Cardiac muscle cell (in vitro differentiated cells and primary cell): ENCODE measurements at regions not wholly inside any gene's neighbourhood (a gene's known extent, or its start where the extent isn't known, plus 50 kb on each side); places are given as distances from the start of the nearest gene placed in this dataset.
A peak's percentile ranks its signal among the peaks of the same experiment; 100 is the strongest.

ENCODE experiments used
- DNase-seq, 2 donors: peaks; one replicate each; pipeline versions ENCODE4 v3.0.0 to v3.0.0-alpha.2; 2010 to 2017; ENCODE audit warnings: low read depth in 1 of 2, low spot score in 1 of 2
- H3K27ac ChIP-seq: fragments of 200-600 bp; sonication (generic); 2 replicates; pipeline ENCODE4 v1.5.1; 2016
- H3K27me3 ChIP-seq: fragments of 200-600 bp; sonication (generic); 2 replicates; pipeline ENCODE4 v1.6.0; 2016; ENCODE audit warnings: control low read depth
- H3K36me3 ChIP-seq: fragments of 200-600 bp; sonication (generic); 2 replicates; pipeline ENCODE4 v1.5.1; 2016; ENCODE audit warnings: control low read depth
- H3K4me1 ChIP-seq: fragments of 200-600 bp; sonication (generic); 2 replicates; pipeline ENCODE4 v1.8.1; 2017; ENCODE audit warnings: low read depth, mild to moderate bottlenecking, mixed run types
- H3K4me3 ChIP-seq: fragments of 200-600 bp; sonication (generic); 2 replicates; pipeline ENCODE4 v1.5.1; 2016; ENCODE audit warnings: mild to moderate bottlenecking
- H3K9me3 ChIP-seq: fragments of 200-600 bp; sonication (generic); 2 replicates; pipeline ENCODE4 v1.5.1; 2017; ENCODE audit warnings: low read depth, mild to moderate bottlenecking, control low read depth
- TF ChIP-seq, protein P1 (sequence below): IDR thresholded peaks from 2 replicates; pipeline ENCODE4 v1.5.1; 2012; ENCODE audit warnings: low read depth, mild to moderate bottlenecking, low read length

DNA sequence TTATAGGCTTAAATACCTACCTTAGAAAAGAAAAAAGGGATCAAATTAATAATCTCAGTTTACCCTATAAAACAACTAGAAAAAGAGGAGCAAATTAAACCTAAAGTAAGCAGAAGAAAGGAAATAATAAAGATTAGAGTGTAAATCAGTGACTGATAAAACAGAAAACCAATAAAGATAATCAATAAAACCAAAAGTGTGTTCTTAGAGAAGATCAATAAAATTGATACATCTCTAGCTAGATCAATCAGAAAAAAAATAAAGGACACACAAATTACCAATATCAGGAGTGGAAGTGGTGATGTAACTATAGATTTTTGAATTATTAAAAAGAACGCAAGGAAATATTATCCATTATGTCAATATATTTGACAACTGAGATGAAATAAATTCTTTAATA lies 69.2 kb upstream of the NAMPT start:
- Histone ChIP-seq H3K9me3 (no peaks in the 10 kb centered on the region), H3K36me3 (no peaks in the 10 kb centered on the region), H3K27ac (no peak overlapping the region), H3K27me3 (no peaks in the 10 kb centered on the region), H3K4me1 (no peaks in the 10 kb centered on the region), H3K4me3 (no peak overlapping the region)
- TF ChIP-seq, protein P1, sequence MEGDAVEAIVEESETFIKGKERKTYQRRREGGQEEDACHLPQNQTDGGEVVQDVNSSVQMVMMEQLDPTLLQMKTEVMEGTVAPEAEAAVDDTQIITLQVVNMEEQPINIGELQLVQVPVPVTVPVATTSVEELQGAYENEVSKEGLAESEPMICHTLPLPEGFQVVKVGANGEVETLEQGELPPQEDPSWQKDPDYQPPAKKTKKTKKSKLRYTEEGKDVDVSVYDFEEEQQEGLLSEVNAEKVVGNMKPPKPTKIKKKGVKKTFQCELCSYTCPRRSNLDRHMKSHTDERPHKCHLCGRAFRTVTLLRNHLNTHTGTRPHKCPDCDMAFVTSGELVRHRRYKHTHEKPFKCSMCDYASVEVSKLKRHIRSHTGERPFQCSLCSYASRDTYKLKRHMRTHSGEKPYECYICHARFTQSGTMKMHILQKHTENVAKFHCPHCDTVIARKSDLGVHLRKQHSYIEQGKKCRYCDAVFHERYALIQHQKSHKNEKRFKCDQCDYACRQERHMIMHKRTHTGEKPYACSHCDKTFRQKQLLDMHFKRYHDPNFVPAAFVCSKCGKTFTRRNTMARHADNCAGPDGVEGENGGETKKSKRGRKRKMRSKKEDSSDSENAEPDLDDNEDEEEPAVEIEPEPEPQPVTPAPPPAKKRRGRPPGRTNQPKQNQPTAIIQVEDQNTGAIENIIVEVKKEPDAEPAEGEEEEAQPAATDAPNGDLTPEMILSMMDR, result no peak
- no peak for DNase-seq

DNA sequence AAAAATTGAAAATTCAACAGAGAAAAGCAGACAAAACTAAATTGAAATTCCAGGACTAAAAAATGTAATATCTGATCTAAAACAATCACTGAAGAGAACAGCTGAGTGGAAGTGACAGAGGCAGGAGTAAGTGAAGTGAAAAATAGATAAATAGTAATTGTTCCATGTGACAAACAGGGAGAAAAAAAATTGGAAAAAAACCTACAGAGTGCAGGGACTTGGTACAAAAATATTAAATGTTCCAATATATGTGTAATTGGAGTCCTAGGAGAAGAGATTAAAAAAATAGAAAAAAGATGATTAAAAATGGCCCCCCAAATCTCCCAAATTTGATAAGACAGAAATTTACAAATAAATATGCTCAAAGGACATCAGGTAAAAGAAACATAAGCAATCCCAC lies 63.4 kb upstream of the NAMPT start:
- H3K27ac ChIP-seq, result no peak overlapping the region
- H3K4me3 ChIP-seq, result no peak overlapping the region
- no peak for DNase-seq
- no peaks in the 10 kb centered on the region for H3K9me3 ChIP-seq
- H3K36me3 ChIP-seq, result no peaks in the 10 kb centered on the region
- no peaks in the 10 kb centered on the region for H3K4me1 ChIP-seq
- TF ChIP-seq, protein P1, result no peak
- H3K27me3 ChIP-seq, result no peaks in the 10 kb centered on the region

DNA sequence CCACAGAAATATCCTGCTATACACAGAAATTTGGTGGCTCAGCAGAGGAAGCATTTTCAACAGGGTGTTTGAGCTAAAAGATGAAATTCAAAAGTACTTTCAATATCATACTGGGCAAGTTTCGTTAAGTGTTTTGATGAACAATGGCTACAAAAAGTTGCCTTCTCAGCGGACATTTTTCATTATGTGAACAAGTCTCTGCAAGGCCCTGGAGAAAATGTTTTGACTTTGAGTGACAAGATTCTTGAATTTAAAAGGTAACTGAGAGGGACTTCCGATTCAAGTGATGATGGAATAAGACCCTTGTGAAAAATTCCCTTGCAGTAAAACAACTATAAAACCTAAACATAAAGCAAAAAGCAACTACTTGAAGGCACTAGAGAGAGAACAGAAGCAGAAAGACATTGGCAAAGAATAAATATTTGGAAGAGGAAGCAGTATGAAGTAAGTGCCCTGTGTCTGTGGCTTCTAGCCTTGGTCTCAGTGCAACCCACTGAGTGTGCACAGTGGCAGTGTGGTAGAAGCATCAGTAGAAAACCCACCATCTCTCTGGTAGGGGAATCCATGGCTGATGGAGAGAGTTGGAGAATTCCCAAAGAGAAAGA lies 62.5 kb upstream of the NAMPT start:
- no peaks in the 10 kb centered on the region for H3K36me3 ChIP-seq
- DNase-seq, result no peak
- H3K27ac ChIP-seq, result no peak overlapping the region
- TF ChIP-seq, protein P1, result no peak
- no peaks in the 10 kb centered on the region for H3K4me1 ChIP-seq
- no peak overlapping the region for H3K4me3 ChIP-seq
- H3K27me3 ChIP-seq, result no peaks in the 10 kb centered on the region
- H3K9me3 ChIP-seq, result no peaks in the 10 kb centered on the region

DNA sequence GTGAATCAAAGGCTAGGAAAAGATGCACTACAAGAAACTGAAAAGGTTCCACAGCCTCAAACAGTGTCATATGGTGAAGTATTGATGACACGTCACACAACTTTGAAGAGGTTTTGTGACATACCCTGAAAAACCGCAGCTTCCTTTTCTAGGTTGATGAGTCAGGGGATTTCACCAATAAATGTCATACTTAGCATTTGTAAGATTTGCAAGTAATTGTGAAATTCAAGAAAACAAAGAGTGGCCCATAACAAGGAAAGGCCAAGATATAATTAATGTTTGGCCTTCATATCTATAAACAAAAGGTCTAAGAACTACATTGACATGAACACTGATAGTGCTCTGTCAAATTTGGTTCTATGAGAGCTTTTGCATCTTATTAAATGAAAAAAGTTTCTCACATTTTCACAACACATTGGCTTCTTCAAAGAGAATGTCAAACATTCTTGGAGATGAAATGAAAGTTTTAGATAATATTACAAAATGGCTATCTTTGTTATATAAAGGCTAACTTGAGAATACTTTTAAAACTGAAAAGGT lies 62.0 kb upstream of the NAMPT start:
- H3K9me3 ChIP-seq, result no peaks in the 10 kb centered on the region
- no peak overlapping the region for H3K4me3 ChIP-seq
- H3K27me3 ChIP-seq, result no peaks in the 10 kb centered on the region
- no peak overlapping the region for H3K27ac ChIP-seq
- no peaks in the 10 kb centered on the region for H3K4me1 ChIP-seq
- DNase-seq, result peak in 1 of 2 donors; percentile 93
- no peaks in the 10 kb centered on the region for H3K36me3 ChIP-seq
- TF ChIP-seq, protein P1, result no peak

DNA sequence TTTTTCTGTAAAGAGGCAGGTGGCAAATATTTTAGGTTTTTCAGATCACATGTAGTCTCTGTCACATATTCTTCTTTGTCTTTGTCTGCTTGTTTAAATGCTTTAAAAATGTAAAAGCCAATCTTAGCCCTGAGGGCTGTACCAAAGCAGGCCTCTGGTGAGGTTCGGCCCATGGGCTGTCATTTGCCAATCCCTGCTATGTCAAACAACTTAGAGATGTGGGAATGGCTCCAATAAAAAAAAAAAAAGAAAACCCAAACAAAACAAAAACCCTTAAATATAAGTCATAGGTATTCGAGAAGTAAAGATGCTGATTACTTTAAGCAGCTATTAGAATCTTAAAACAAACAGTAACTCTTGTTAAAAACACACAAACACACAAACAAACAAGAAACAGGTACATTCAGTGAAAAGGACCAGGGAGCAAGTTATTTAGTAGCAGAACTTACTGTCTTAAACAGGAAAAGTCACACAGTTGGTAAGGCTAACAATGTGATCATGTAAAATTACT lies 61.4 kb upstream of the NAMPT start:
- no peak overlapping the region for H3K27ac ChIP-seq
- TF ChIP-seq, protein P1, result no peak
- H3K27me3 ChIP-seq, result no peaks in the 10 kb centered on the region
- H3K9me3 ChIP-seq, result no peaks in the 10 kb centered on the region
- H3K36me3 ChIP-seq, result no peaks in the 10 kb centered on the region
- no peak for DNase-seq
- H3K4me1 ChIP-seq, result no peaks in the 10 kb centered on the region
- H3K4me3 ChIP-seq, result no peak overlapping the region
